SU-DHL-6 (cell line): ENCODE measurements at regions not wholly inside any gene's neighbourhood (a gene's known extent, or its start where the extent isn't known, plus 50 kb on each side); places are given as distances from the start of the nearest gene placed in this dataset.

Experiments used
- H2AFZ ChIP-seq: fragments of 200-600 bp; sonication (generic); 2 replicates; pipeline ENCODE4 v1.6.1; 2014; ENCODE audit warnings: low read depth, mild to moderate bottlenecking, moderate library complexity, mixed read lengths, antibody characterized with exemption, low read length; ENCODE audit not compliant: severe bottlenecking
- H3F3A ChIP-seq: fragments of 200-600 bp; shearing (Covaris generic); 2 replicates; pipeline ENCODE4 v1.6.0; 2016; ENCODE audit warnings: antibody characterized with exemption, mild to moderate bottlenecking; ENCODE audit not compliant: insufficient read depth
- H3K27ac ChIP-seq: fragments of 200-600 bp; sonication (generic); 2 replicates; pipeline ENCODE4 v1.5.1; 2016; ENCODE audit warnings: low read depth, mild to moderate bottlenecking, low read length, moderate library complexity, mixed read lengths
- H3K27me3 ChIP-seq: fragments of 200-600 bp; sonication (generic), shearing (Covaris generic); 2 replicates; pipeline ENCODE4 v1.6.0; 2014; ENCODE audit warnings: mild to moderate bottlenecking, low read length
- H3K36me3 ChIP-seq: fragments of 200-600 bp; sonication (generic); 2 replicates; pipeline ENCODE4 v1.6.1; 2014; ENCODE audit warnings: mild to moderate bottlenecking, low read length, mixed read lengths
- H3K4me2 ChIP-seq: fragments of 300-600, 200-600 bp; shearing (Covaris generic), sonication (generic); 2 replicates; pipeline ENCODE4 v1.6.0; 2014; ENCODE audit warnings: low read length, low read depth, mild to moderate bottlenecking; ENCODE audit not compliant: poor library complexity, severe bottlenecking
- H3K4me3 ChIP-seq: fragments of 200-600 bp; sonication (generic); 2 replicates; pipeline ENCODE4 v1.5.1; 2014; ENCODE audit warnings: antibody characterized with exemption, low read length, mild to moderate bottlenecking, mixed read lengths; ENCODE audit not compliant: insufficient read depth, poor library complexity, severe bottlenecking
- H3K79me2 ChIP-seq: fragments of 200-600 bp; sonication (generic); 2 replicates; pipeline ENCODE4 v1.6.1; 2014; ENCODE audit warnings: mild to moderate bottlenecking, low read length, moderate library complexity; ENCODE audit not compliant: insufficient read depth
- H3K9ac ChIP-seq: fragments of 200-600 bp; sonication (generic); 2 replicates; pipeline ENCODE4 v1.7.0; 2014; ENCODE audit warnings: mild to moderate bottlenecking, low read length
- H3K9me2 ChIP-seq: fragments of 200-600 bp; sonication (generic); replicated peaks from 2 replicates; pipeline ENCODE4 v1.6.1; 2014; ENCODE audit warnings: low read length; ENCODE audit not compliant: insufficient read depth
- H3K9me3 ChIP-seq: fragments of 200-600 bp; sonication (generic); 2 replicates; pipeline ENCODE4 v1.6.1; 2014; ENCODE audit warnings: low read length, mixed read lengths; ENCODE audit not compliant: insufficient read depth
- H4K20me1 ChIP-seq: fragments of 200-600 bp; sonication (generic); 2 replicates; pipeline ENCODE4 v1.6.1; 2014; ENCODE audit warnings: low read depth, mild to moderate bottlenecking, antibody characterized with exemption, low read length, moderate library complexity, mixed read lengths
- EZH2phosphoT487 ChIP-seq: fragments of 200-600 bp; sonication (generic), shearing (Covaris generic); conservative IDR thresholded peaks from 2 replicates; pipeline ENCODE4 v1.6.1; 2018; ENCODE audit warnings: mild to moderate bottlenecking, antibody characterized with exemption, low read length, moderate library complexity, mixed read lengths
- TF ChIP-seq, protein P1 (sequence below): fragments of 200-600 bp; sonication (generic); IDR thresholded peaks from one replicate; pipeline ENCODE4 v1.5.1; 2017; ENCODE audit warnings: antibody characterized with exemption, mild to moderate bottlenecking, low read length, moderate library complexity; ENCODE audit not compliant: insufficient read depth, poor library complexity, severe bottlenecking

DNA sequence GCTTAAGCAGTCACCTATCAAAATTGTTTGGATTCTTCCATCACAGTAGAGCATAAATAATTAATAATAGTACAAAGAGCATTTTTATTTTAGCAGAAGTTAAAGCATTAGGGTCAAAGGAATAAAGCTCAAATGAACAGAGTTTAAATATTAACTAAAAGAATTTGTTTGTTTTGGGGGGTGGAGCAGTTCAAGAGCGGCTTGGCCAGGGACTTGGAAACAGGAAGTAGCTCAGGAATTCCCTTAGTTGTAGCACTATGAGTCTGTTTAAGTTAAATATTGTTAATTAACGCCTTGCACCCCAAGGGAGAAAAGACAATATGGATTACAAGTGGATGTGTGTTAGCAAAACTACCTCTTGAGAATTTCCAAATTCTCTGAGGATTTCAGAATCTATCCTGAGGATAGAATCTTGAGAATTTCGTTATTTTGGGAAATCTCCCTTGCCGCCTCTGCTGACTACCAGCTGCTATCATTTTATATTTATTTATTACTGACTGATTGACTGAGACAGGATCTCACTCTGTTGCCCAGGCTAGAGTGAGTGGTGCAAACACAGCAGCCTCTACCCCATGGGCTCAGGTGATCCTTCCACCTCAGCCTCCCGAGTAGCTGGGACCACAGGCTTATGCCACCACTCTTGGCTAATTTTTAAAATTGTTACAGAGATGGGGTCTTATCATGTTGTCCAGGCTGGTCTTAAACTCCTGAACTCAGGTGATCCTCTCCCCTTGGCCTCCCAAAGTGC, 96.7 kb upstream of the CHD1 start:
- no peak overlapping the region for H3K27ac ChIP-seq
- no peak overlapping the region for H2AFZ ChIP-seq
- no peaks in the 10 kb centered on the region for H3K27me3 ChIP-seq
- H3K9me3 ChIP-seq = no peaks in the 10 kb centered on the region
- H3F3A ChIP-seq = peaks cover 24% of the 10 kb centered on the region
- no peaks in the 10 kb centered on the region for H3K9me2 ChIP-seq
- H3K79me2 ChIP-seq = no peaks in the 10 kb centered on the region
- no peak overlapping the region for H3K9ac ChIP-seq
- H3K4me2 ChIP-seq = no peak overlapping the region
- no peak for TF ChIP-seq EZH2phosphoT487
- TF ChIP-seq, protein P1, sequence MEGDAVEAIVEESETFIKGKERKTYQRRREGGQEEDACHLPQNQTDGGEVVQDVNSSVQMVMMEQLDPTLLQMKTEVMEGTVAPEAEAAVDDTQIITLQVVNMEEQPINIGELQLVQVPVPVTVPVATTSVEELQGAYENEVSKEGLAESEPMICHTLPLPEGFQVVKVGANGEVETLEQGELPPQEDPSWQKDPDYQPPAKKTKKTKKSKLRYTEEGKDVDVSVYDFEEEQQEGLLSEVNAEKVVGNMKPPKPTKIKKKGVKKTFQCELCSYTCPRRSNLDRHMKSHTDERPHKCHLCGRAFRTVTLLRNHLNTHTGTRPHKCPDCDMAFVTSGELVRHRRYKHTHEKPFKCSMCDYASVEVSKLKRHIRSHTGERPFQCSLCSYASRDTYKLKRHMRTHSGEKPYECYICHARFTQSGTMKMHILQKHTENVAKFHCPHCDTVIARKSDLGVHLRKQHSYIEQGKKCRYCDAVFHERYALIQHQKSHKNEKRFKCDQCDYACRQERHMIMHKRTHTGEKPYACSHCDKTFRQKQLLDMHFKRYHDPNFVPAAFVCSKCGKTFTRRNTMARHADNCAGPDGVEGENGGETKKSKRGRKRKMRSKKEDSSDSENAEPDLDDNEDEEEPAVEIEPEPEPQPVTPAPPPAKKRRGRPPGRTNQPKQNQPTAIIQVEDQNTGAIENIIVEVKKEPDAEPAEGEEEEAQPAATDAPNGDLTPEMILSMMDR = no peak
- no peaks in the 10 kb centered on the region for H3K36me3 ChIP-seq
- H4K20me1 ChIP-seq = peaks cover 4% of the 10 kb centered on the region; the same call in 1 of the 2 replicates
- no peak overlapping the region for H3K4me3 ChIP-seq

DNA sequence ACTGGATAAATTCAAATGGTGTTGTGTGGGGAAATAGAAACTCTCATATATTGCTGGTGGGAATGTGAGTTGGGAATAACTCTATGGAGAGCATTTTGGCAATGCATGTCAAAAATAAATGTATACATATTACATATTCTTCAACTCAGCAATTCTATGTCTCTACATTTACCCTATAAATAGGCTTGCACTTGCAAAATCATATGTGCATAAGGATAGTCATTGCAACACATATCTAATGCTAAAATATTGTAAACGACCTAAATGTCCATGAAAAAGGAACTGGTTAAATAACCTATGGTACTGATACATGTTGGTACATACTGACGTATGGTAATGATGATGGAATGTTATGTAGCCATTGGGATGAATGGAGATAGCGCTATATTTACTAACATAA, 94.5 kb upstream of the CHD1 start:
- peaks cover 4% of the 10 kb centered on the region; the same call in 1 of the 2 replicates for H4K20me1 ChIP-seq
- H3K9me2 ChIP-seq = no peaks in the 10 kb centered on the region
- H3K36me3 ChIP-seq = no peaks in the 10 kb centered on the region
- H3F3A ChIP-seq = peaks cover 15% of the 10 kb centered on the region
- H3K9ac ChIP-seq = no peak overlapping the region
- TF ChIP-seq, protein P1 = no peak
- TF ChIP-seq EZH2phosphoT487 = no peak
- no peaks in the 10 kb centered on the region for H3K9me3 ChIP-seq
- no peak overlapping the region for H3K27ac ChIP-seq
- H2AFZ ChIP-seq = no peak overlapping the region
- no peak overlapping the region for H3K4me3 ChIP-seq
- no peaks in the 10 kb centered on the region for H3K27me3 ChIP-seq
- H3K4me2 ChIP-seq = no peak overlapping the region
- no peaks in the 10 kb centered on the region for H3K79me2 ChIP-seq

DNA sequence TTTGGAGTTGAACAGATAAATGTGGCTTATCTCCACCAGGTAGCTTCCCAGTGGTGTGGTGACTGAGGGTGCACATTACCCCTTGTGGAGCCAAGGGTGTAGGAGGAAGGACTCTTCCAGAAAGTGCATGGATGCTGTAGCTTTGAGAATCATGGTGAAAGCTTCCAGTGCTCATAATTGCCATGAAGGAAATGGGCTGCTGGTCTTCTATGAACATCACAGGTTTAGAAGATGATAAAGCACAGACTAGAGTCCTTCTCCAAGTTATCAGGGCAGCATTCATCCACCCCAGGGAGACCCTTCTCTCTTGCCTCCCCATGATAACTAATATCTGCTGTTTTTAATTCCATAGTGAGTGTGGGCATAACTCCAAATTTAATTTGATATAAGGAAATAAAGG, 93.4 kb upstream of the CHD1 start:
- TF ChIP-seq, protein P1 = no peak
- TF ChIP-seq EZH2phosphoT487 = no peak
- H3K4me3 ChIP-seq = no peak overlapping the region
- H2AFZ ChIP-seq = no peak overlapping the region
- peaks cover 4% of the 10 kb centered on the region; the same call in 1 of the 2 replicates for H3F3A ChIP-seq
- no peaks in the 10 kb centered on the region for H3K9me2 ChIP-seq
- no peaks in the 10 kb centered on the region for H4K20me1 ChIP-seq
- H3K27me3 ChIP-seq = no peaks in the 10 kb centered on the region
- H3K4me2 ChIP-seq = no peak overlapping the region
- no peaks in the 10 kb centered on the region for H3K9me3 ChIP-seq
- no peaks in the 10 kb centered on the region for H3K79me2 ChIP-seq
- H3K27ac ChIP-seq = no peak overlapping the region
- no peaks in the 10 kb centered on the region for H3K36me3 ChIP-seq
- no peak overlapping the region for H3K9ac ChIP-seq
